HFFc6 (cell line): ENCODE measurements at regions not wholly inside any gene's neighbourhood (a gene's known extent, or its start where the extent isn't known, plus 50 kb on each side); places are given as distances from the start of the nearest gene placed in this dataset.

Source experiments
- DNase-seq: peaks from one replicate; pipeline ENCODE4 v3.0.0-alpha.2; 2018
- H3K27ac Mint-ChIP-seq: 2 replicates; pipeline ENCODE4 v1.8.0; 2020; ENCODE audit warnings: mild to moderate bottlenecking, mixed read lengths
- H3K27me3 Mint-ChIP-seq: 2 replicates; pipeline ENCODE4 v1.8.0; 2021; ENCODE audit warnings: mild to moderate bottlenecking, moderate library complexity, mixed read lengths; ENCODE audit not compliant: insufficient read depth
- H3K36me3 Mint-ChIP-seq: 2 replicates; pipeline ENCODE4 v1.8.0; 2021; ENCODE audit warnings: low read depth, mixed read lengths
- H3K4me1 Mint-ChIP-seq: 2 replicates; pipeline ENCODE4 v1.8.0; 2020; ENCODE audit warnings: low read depth, mixed read lengths
- H3K4me3 Mint-ChIP-seq: 2 replicates; pipeline ENCODE4 v1.8.0; 2020; ENCODE audit warnings: mild to moderate bottlenecking, moderate library complexity, mixed read lengths
- H3K9me3 Mint-ChIP-seq: 2 replicates; pipeline ENCODE4 v1.8.0; 2020; ENCODE audit warnings: mild to moderate bottlenecking, mixed read lengths
- TF ChIP-seq, protein P1 (sequence below): fragments of 200-600 bp; sonication (generic); IDR thresholded peaks from 2 replicates; pipeline ENCODE4 v1.5.0; 2021; ENCODE audit warnings: antibody characterized with exemption, mild to moderate bottlenecking

DNA sequence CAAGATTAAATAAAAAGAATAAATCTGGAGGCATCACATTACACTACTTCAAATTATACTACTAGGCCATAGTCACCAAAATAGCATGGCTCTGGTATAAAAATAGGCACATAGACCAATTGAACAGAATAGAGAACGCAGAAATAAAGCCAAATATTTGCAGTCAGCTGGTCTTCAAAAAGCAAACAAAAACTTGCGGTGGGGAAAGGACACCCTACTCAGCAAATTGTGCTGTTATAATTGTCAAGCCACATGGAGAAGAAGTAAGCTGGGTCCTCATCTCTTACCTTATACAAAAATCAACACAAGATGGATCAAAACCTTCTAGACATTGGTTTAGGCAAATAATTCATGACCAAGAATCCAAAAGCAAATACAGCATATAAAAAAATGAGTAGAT is 259.2 kb upstream of the SLITRK3 start:
- H3K27me3 Mint-ChIP-seq: no peaks in the 10 kb centered on the region
- H3K4me3 Mint-ChIP-seq: no peak overlapping the region
- H3K4me1 Mint-ChIP-seq: no peaks in the 10 kb centered on the region
- peaks cover 56% of the 10 kb centered on the region for H3K9me3 Mint-ChIP-seq
- H3K27ac Mint-ChIP-seq: no peak overlapping the region
- DNase-seq: no peak
- H3K36me3 Mint-ChIP-seq: no peaks in the 10 kb centered on the region
- TF ChIP-seq, protein P1, sequence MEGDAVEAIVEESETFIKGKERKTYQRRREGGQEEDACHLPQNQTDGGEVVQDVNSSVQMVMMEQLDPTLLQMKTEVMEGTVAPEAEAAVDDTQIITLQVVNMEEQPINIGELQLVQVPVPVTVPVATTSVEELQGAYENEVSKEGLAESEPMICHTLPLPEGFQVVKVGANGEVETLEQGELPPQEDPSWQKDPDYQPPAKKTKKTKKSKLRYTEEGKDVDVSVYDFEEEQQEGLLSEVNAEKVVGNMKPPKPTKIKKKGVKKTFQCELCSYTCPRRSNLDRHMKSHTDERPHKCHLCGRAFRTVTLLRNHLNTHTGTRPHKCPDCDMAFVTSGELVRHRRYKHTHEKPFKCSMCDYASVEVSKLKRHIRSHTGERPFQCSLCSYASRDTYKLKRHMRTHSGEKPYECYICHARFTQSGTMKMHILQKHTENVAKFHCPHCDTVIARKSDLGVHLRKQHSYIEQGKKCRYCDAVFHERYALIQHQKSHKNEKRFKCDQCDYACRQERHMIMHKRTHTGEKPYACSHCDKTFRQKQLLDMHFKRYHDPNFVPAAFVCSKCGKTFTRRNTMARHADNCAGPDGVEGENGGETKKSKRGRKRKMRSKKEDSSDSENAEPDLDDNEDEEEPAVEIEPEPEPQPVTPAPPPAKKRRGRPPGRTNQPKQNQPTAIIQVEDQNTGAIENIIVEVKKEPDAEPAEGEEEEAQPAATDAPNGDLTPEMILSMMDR: no peak

GRCh38 chr3:165451371-165452070 is 255.3 kb upstream of the SLITRK3 start:
- no peak for DNase-seq
- Mint-ChIP-seq H3K27me3 (no peaks in the 10 kb centered on the region; the same call in 1 of the 2 replicates), H3K4me3 (no peak overlapping the region), H3K4me1 (no peaks in the 10 kb centered on the region), H3K9me3 (peaks cover 71% of the 10 kb centered on the region), H3K27ac (no peak overlapping the region), H3K36me3 (no peaks in the 10 kb centered on the region)
- TF ChIP-seq, protein P1: no peak

DNA sequence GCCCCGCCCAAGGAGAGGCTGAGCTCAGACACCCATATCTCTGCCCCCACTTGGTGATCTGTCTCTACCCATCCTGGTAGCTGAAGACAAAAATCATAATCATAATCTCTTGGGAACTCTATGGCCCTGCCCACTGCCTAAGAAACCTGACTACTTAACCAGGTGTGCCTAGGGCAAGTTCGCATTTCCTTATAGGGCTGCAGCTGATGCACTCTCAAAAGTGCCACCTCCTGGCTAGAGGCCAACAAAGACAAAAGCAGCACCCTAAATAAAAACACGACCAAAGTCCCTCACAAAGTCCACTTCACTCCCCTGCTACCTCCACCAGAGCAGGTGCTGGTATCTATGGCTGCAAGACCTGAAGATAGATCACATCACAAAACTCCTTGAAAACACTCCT is 250.4 kb upstream of the SLITRK3 start:
- no peaks in the 10 kb centered on the region for H3K4me1 Mint-ChIP-seq
- no peaks in the 10 kb centered on the region; the same call in 1 of the 2 replicates for H3K27me3 Mint-ChIP-seq
- peaks cover 26% of the 10 kb centered on the region for H3K9me3 Mint-ChIP-seq
- no peak overlapping the region for H3K4me3 Mint-ChIP-seq
- no peak for DNase-seq
- TF ChIP-seq, protein P1: no peak
- no peaks in the 10 kb centered on the region for H3K36me3 Mint-ChIP-seq
- H3K27ac Mint-ChIP-seq: no peak overlapping the region

DNA sequence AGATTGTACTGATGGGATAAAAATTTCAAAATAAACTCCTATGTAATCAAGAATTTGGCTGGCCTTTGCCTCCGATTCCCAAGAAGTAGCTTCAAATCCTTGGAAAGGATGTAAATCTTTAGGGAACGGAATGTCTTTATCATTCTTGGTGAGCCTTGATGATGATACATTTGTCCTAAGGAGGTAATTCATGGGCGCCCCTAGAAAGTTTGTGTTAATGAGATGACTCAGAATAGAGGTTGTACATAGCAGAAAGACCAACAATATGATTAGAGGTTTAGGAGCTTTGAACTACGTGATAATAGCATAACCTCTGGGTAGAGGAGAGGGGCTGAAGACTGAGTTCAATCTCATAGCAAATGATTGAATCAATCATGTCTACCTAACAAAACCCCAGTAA is 248.6 kb upstream of the SLITRK3 start:
- Mint-ChIP-seq H3K9me3 (peaks cover 29% of the 10 kb centered on the region), H3K4me3 (no peak overlapping the region), H3K27ac (no peak overlapping the region), H3K4me1 (no peaks in the 10 kb centered on the region), H3K27me3 (no peaks in the 10 kb centered on the region; the same call in 1 of the 2 replicates), H3K36me3 (no peaks in the 10 kb centered on the region)
- DNase-seq: no peak
- TF ChIP-seq, protein P1: no peak

- TF ChIP-seq, protein P1: no peak
- no peak for DNase-seq
- Mint-ChIP-seq H3K9me3 (peaks cover 31% of the 10 kb centered on the region), H3K27ac (no peak overlapping the region), H3K4me1 (no peaks in the 10 kb centered on the region), H3K36me3 (no peaks in the 10 kb centered on the region), H3K27me3 (no peaks in the 10 kb centered on the region; the same call in 1 of the 2 replicates), H3K4me3 (no peak overlapping the region)
Observed at GRCh38 chr3:165443664-165444063, 247.5 kb upstream of the SLITRK3 start.
